ENCODE measurements at regions not wholly inside any gene's neighbourhood (a gene's known extent, or its start where the extent isn't known, plus 50 kb on each side); places are given as distances from the start of the nearest gene placed in this dataset.

GRCh38 chr22:27152883-27153282 lies 495.5 kb downstream of the MIAT start:
- no peak for TF ChIP-seq POLR2AphosphoS5 (IDR thresholded peaks at IDR 0.05)
- TF ChIP-seq CTCF (IDR thresholded peaks at IDR 0.05) = no peak
- no peak for TF ChIP-seq POLR2A (IDR thresholded peaks at IDR 0.05)
- TF ChIP-seq EP300 (IDR thresholded peaks at IDR 0.05) = no peak
- no peaks in the 10 kb centered on the region for H3K9me3 ChIP-seq
- DNase-seq (ENCODE audit: low spot score in 2 of 2) = no peak
- H3K4me1 ChIP-seq = peaks cover 15% of the 10 kb centered on the region
- no peak overlapping the region for H3K4me3 ChIP-seq
- 80% methylated on average over 2 of the region's 2 CpGs for WGBS
- peaks cover 14% of the 10 kb centered on the region for H3K27me3 ChIP-seq
- no peaks in the 10 kb centered on the region for H3K36me3 ChIP-seq
- H3K27ac ChIP-seq = no peak overlapping the region

GRCh38 chr22:27153386-27153785 lies 496.0 kb downstream of the MIAT start:
- Histone ChIP-seq H3K4me1 (peaks cover 15% of the 10 kb centered on the region), H3K27me3 (peaks cover 13% of the 10 kb centered on the region), H3K9me3 (no peaks in the 10 kb centered on the region), H3K27ac (no peak overlapping the region), H3K4me3 (no peak overlapping the region), H3K36me3 (no peaks in the 10 kb centered on the region)
- no peak for TF ChIP-seq POLR2A (IDR thresholded peaks at IDR 0.05)
- no peak for TF ChIP-seq POLR2AphosphoS5 (IDR thresholded peaks at IDR 0.05)
- no peak for TF ChIP-seq CTCF (IDR thresholded peaks at IDR 0.05)
- TF ChIP-seq EP300 (IDR thresholded peaks at IDR 0.05) = no peak
- 98% methylated on average over 4 of the region's 4 CpGs for WGBS
- no peak for DNase-seq (ENCODE audit: low spot score in 2 of 2)

- TF ChIP-seq POLR2A (IDR thresholded peaks at IDR 0.05) (no peak), CTCF (IDR thresholded peaks at IDR 0.05) (no peak), POLR2AphosphoS5 (IDR thresholded peaks at IDR 0.05) (no peak), EP300 (IDR thresholded peaks at IDR 0.05) (no peak)
- peak in 1 of 2 donors; percentile 26 for DNase-seq (ENCODE audit: low spot score in 2 of 2)
- peaks cover 14% of the 10 kb centered on the region for H3K4me1 ChIP-seq
- no peak overlapping the region for H3K4me3 ChIP-seq
- no peaks in the 10 kb centered on the region for H3K36me3 ChIP-seq
- WGBS = 42% methylated on average over 12 of the region's 12 CpGs
- peaks cover 20% of the 10 kb centered on the region for H3K27me3 ChIP-seq
- H3K9me3 ChIP-seq = no peaks in the 10 kb centered on the region
- H3K27ac ChIP-seq = no peak overlapping the region
Observed at GRCh38 chr22:27154717-27155116, 497.3 kb downstream of the MIAT start.

GRCh38 chr22:27156821-27157489 lies 499.6 kb downstream of the MIAT start:
- DNase-seq (ENCODE audit: low spot score in 2 of 2) = peak in 1 of 2 donors; percentile 35
- Histone ChIP-seq H3K36me3 (no peaks in the 10 kb centered on the region), H3K9me3 (no peaks in the 10 kb centered on the region), H3K4me1 (no peaks in the 10 kb centered on the region), H3K27ac (no peak overlapping the region), H3K27me3 (peaks cover 29% of the 10 kb centered on the region), H3K4me3 (no peak overlapping the region)
- TF ChIP-seq POLR2A (IDR thresholded peaks at IDR 0.05) (no peak), POLR2AphosphoS5 (IDR thresholded peaks at IDR 0.05) (no peak), EP300 (IDR thresholded peaks at IDR 0.05) (no peak)
- WGBS = 92% methylated on average over 8 of the region's 8 CpGs

- H3K27ac ChIP-seq = no peak overlapping the region
- no peaks in the 10 kb centered on the region for H3K9me3 ChIP-seq
- no peak for DNase-seq (ENCODE audit: low spot score in 2 of 2)
- H3K4me3 ChIP-seq = no peak overlapping the region
- H3K4me1 ChIP-seq = no peaks in the 10 kb centered on the region
- peaks cover 37% of the 10 kb centered on the region for H3K27me3 ChIP-seq
- WGBS = 56% methylated on average over 13 of the region's 13 CpGs
- H3K36me3 ChIP-seq = no peaks in the 10 kb centered on the region
- TF ChIP-seq POLR2AphosphoS5 (IDR thresholded peaks at IDR 0.05) = no peak
- TF ChIP-seq CTCF (IDR thresholded peaks at IDR 0.05) = no peak
- TF ChIP-seq EP300 (IDR thresholded peaks at IDR 0.05) = no peak
- no peak for TF ChIP-seq POLR2A (IDR thresholded peaks at IDR 0.05)
Observed at GRCh38 chr22:27157666-27158370, 500.4 kb downstream of the MIAT start.

Data from suprapubic skin (tissue), 4 donors.